Vagina (tissue), 2 donors: ENCODE measurements at regions not wholly inside any gene's neighbourhood (a gene's known extent, or its start where the extent isn't known, plus 50 kb on each side); places are given as distances from the start of the nearest gene placed in this dataset.

Experiments
- CTCF ChIP-seq, 3 experiments: fragments of 450-650 bp in 2 of 3; fragments of 200-600 bp in 1 of 3; sonication (generic) in 1 of 3; IDR thresholded peaks; one replicate each; pipeline ENCODE4 v1.5.1; 2017 to 2019; ENCODE audit warnings: antibody characterized with exemption in 3 of 3, mild to moderate bottlenecking in 2 of 3, moderate library complexity in 2 of 3
- POLR2A ChIP-seq, 2 donors: fragments of 450-650 bp; IDR thresholded peaks; one replicate each; pipeline ENCODE4 v1.6.1; 2017; ENCODE audit warnings: antibody characterized with exemption in 2 of 2, mild to moderate bottlenecking in 2 of 2, moderate library complexity in 2 of 2

DNA sequence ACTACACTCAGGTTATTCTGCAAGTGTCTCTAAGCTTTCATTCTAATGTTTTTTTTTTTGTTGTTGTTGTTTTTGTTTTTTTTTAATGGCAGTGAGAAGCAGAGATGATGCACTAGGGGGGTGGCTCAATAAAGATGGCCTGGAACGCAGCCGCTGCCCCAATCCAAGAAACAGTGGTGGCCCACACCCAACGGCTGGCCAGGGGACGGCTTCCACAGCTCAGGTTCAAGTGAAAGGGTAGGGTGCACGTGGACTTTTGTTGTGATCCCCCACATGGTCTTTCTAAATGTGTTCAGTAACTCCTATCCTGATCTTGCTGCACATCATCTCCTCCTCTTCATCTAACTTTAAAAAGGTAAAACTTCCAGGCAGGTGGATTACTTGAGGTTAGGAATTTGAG is 190.1 kb downstream of the NDUFA10 start:
- TF ChIP-seq POLR2A (IDR thresholded peaks at IDR 0.05) (no peak), CTCF (IDR thresholded peaks at IDR 0.05) (no peak)
